Kidney capillary endothelial cell (primary cell): ENCODE measurements at regions not wholly inside any gene's neighbourhood (a gene's known extent, or its start where the extent isn't known, plus 50 kb on each side); places are given as distances from the start of the nearest gene placed in this dataset.
"Not testable (repeated sequence)": the region's sequence is repeated elsewhere in the genome, so short reads cannot be mapped to it uniquely, and the experiment has no call there.

Experiments used
- DNase-seq: peaks from one replicate; pipeline ENCODE4 v3.0.0-alpha.2; 2018; ENCODE audit warnings: low spot score

- DNase-seq = not testable (repeated sequence)
These were observed 115.7 kb upstream of the AKAP13 start for GRCh38 chr15:85264614-85265190.

DNA sequence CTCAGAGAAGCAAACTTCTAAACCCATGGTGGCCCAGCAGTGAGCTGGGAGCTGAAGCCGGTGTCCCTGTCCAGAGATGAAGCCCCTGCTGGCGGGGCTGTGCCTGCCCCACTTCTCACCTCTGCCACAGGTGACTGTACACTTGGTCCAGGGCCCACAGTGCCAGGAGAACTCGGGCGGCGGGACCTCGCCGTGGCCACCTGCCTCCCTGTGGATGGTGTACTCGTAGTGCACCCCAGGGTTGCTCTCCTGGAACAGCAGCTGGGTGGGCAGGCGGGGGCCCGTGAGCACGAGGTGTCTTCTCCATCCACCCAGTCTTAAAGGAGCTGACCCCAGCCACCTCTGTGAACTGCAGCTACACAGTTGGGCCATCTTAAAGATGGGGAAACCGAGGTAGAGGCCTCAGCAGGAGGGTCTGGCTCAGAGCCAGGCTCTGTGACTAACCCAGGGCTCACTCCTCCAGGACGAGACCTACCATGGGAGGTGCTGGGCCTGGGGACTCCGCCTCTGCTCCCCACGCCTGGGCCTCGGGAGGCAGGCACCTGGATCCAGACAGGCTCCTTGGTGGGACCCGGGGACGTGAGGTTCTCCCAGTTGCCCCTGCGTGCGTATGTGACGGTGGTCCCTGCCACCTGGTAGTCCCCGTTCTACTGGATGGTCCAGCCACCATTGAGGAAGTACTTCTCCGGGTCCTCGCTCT, 113.1 kb upstream of the AKAP13 start:
- not testable (repeated sequence) for DNase-seq

- no peak for DNase-seq
These were observed 105.9 kb upstream of the AKAP13 start for GRCh38 chr15:85274315-85275050.

DNA sequence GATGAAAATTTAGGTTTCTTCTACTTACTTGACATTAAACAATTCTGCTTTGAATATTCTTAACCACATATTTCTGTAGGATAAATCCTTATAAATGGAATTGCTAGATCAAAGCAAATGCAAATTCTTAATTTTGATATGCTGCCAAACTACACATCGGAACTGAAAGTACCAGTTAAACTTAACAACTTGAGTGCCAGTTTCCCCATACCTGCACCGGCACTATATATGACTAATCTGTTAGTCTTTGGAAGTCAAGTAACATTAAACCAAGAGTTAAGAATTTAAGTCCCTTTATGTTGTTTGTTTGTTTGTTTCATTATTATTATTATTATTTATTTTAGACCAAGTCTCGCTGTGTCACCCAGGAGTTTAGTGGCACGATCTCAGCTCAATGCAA, 103.9 kb upstream of the AKAP13 start:
- no peak for DNase-seq

DNA sequence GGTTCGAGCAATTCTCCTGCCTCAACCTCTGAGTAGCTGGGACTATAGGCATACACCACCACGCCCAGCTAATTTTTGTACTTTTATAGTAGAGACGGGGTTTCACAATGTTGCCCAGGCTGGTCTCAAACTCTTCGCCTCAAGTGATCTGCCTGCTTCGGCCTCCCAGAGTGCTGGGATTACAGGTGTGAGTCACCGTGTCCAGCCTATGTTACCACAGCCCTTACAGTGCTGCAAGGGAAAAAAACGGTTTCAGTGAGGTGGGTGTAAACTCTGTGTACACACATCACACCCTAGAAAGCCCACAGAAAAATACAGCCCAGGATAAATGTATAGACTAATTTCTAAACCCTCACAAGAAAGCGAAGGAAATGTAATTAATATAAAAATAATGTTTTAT, 103.5 kb upstream of the AKAP13 start:
- no peak for DNase-seq

DNA sequence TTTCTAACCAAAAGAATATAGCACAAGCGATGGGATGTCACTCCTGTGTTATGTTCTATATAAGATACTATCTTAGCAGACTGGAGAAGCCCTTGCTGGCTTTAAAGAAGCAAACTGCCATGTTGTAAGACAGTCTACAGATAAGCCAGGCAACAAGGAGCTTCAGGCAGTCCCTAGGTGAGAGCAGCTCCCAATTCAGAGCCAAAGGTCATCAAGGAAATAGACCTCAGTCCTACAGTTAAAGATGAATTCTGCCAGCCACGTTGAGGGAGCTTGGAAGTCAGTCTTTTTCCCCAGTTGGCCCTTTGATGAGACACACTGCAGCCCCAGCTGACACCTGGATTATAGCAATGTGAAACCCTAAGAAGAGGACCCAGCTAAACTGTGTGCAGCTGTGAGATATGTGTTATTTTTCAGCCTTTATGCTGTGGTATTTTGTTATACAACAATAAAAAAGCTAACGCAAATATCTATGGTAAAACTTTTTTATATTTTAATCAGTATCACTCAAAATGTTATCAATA, 102.5 kb upstream of the AKAP13 start:
- no peak for DNase-seq

GRCh38 chr15:85280203-85280602, 100.2 kb upstream of the AKAP13 start:
- DNase-seq = no peak

DNA sequence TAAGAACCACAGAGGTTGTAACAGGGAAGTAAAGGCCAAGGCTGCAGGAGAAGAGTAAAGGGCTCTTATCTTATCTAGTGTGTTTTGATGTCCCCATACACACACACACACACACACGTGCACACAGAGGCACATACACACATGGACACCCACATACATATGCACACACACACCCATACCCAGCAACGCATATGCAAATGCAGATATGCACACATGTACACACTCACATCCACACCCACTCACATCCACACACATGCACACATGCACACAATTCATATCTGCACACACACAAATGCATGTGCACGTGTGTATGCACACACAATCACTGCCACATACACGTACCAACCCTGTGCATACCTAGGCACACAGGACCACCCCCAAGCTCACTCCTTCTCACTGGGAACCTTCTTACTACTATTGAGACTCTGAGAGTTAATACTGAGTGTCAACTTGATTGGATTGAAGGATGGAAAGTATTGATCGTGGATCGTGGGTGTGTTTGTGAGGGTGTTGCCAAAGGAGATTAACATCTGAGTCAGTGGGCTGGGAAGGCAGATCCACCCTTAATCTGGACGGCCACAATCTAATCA, 99.0 kb upstream of the AKAP13 start:
- no peak for DNase-seq

- DNase-seq = no peak
These were observed 97.8 kb upstream of the AKAP13 start for GRCh38 chr15:85282504-85283115.

- not testable (repeated sequence) for DNase-seq
These were observed 96.6 kb upstream of the AKAP13 start for GRCh38 chr15:85283815-85284214.

DNA sequence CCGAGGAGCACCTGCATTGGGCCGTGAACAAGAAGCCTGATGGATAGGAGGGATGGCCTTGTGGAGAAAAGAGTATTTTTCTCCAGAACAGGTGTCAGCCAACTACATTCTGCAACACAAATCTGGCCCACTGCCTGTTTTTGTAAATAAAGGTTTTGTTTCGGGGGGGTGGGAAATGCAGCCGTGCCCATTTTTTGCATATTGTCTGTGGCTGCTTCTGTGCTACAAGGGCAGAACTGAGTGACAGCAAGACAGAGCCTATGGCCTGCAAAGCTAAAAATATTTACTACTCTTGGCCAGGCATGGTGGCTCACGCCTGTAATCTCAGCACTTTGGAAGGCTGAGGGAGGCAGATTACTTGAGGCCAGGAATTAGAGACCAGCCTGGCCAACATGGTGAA, 95.9 kb upstream of the AKAP13 start:
- no peak for DNase-seq

- peak; percentile 60 for DNase-seq
These were observed 90.6 kb upstream of the AKAP13 start for GRCh38 chr15:85289677-85290365.

- DNase-seq = not testable (repeated sequence)
These were observed 87.8 kb upstream of the AKAP13 start for GRCh38 chr15:85292583-85292982.

- DNase-seq = peak; percentile 78
These were observed 83.6 kb upstream of the AKAP13 start for GRCh38 chr15:85296615-85297402.

- DNase-seq = no peak
These were observed 82.9 kb upstream of the AKAP13 start for GRCh38 chr15:85297537-85297936.

- DNase-seq = no peak
These were observed 82.0 kb upstream of the AKAP13 start for GRCh38 chr15:85298366-85298765.

- DNase-seq = no peak
These were observed 81.5 kb upstream of the AKAP13 start for GRCh38 chr15:85298941-85299340.

- DNase-seq = no peak
These were observed 78.1 kb upstream of the AKAP13 start for GRCh38 chr15:85302271-85302670.

GRCh38 chr15:85305050-85305449, 75.4 kb upstream of the AKAP13 start:
- no peak for DNase-seq

- no peak for DNase-seq
These were observed 73.3 kb upstream of the AKAP13 start for GRCh38 chr15:85306946-85307686.
